ENCODE measurements at regions not wholly inside any gene's neighbourhood (a gene's known extent, or its start where the extent isn't known, plus 50 kb on each side); places are given as distances from the start of the nearest gene placed in this dataset.

- DNase-seq (ENCODE audit: low read depth) = no peak
- in situ Hi-C loops (cut with HindIII; ENCODE audit: low pct_unique_long_range_greater_than_20kb, low sequenced_read_pairs) = no loop called here
Observed at GRCh38 chr16:48442379-48442778, 57.2 kb upstream of the SIAH1 start.

GRCh38 chr16:48441863-48442279 lies 56.7 kb upstream of the SIAH1 start:
- no peak for DNase-seq (ENCODE audit: low read depth)
- in situ Hi-C loops (cut with HindIII; ENCODE audit: low pct_unique_long_range_greater_than_20kb, low sequenced_read_pairs) = no loop called here

- in situ Hi-C loops (cut with HindIII; ENCODE audit: low pct_unique_long_range_greater_than_20kb, low sequenced_read_pairs) = no loop called here
- DNase-seq (ENCODE audit: low read depth) = no peak
Observed at GRCh38 chr16:48441106-48441505, 55.9 kb upstream of the SIAH1 start.

- DNase-seq (ENCODE audit: low read depth) = no peak
- in situ Hi-C loops (cut with HindIII; ENCODE audit: low pct_unique_long_range_greater_than_20kb, low sequenced_read_pairs) = no loop called here
Observed at GRCh38 chr16:48438414-48438813, 53.2 kb upstream of the SIAH1 start.

- in situ Hi-C loops (cut with HindIII; ENCODE audit: low pct_unique_long_range_greater_than_20kb, low sequenced_read_pairs) = no loop called here
- DNase-seq (ENCODE audit: low read depth) = no peak
Observed at GRCh38 chr16:48435906-48436305, 50.7 kb upstream of the SIAH1 start.

DNA sequence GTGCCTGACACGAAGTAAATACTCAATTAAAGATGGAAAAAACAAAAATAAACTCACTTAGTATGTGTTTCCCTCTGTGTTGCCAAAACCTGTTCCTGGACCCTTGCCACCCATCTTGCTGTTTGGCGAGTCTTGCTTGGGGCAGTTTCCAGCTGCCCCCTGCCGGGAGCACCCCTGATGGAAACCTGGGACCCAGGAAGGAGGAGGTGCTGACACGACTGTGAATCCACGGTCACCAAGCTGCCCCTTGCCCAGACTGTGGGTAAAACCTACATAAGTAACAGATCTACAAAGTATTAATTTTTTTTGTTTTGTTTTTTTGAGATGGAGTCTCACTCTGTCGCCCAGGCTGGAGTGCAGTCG lies 50.1 kb upstream of the SIAH1 start:
- DNase-seq (ENCODE audit: low read depth) = no peak
- in situ Hi-C loops (cut with HindIII; ENCODE audit: low pct_unique_long_range_greater_than_20kb, low sequenced_read_pairs) = no loop called here
